WTC11 (cell line): ENCODE measurements at regions not wholly inside any gene's neighbourhood (a gene's known extent, or its start where the extent isn't known, plus 50 kb on each side); places are given as distances from the start of the nearest gene placed in this dataset.
A peak's percentile ranks its signal among the peaks of the same experiment; 100 is the strongest.

Experiments
- ATAC-seq: fragments of 200-7000 bp; cut with Tn5 transposase; 2 replicates; pipeline ENCODE4 v1.10.0; 2021; ENCODE audit warnings: mild to moderate bottlenecking, moderate library complexity
- CTCF ChIA-PET: fragments of 300-600 bp; sonication (Branson Sonifier 250); formaldehyde crosslinking; loops from one replicate; lab custom pipeline; 2021; ENCODE audit warnings: antibody characterized with exemption; lab: Charles Lee
- POLR2A ChIA-PET: fragments of 350-600 bp; sonication (Branson Sonifier 250); formaldehyde crosslinking; loops from one replicate; lab custom pipeline; 2021; ENCODE audit warnings: antibody characterized with exemption; lab: Charles Lee
- DNase-seq: peaks from one replicate; pipeline ENCODE4 v3.0.0; 2021; ENCODE audit warnings: low spot score
- H3K27ac Mint-ChIP-seq: 2 replicates; pipeline ENCODE4 v1.8.0; 2021; ENCODE audit warnings: mixed read lengths
- H3K27me3 Mint-ChIP-seq: 2 replicates; pipeline ENCODE4 v1.8.0; 2021; ENCODE audit warnings: low read depth, mild to moderate bottlenecking, moderate library complexity, mixed read lengths
- H3K36me3 Mint-ChIP-seq: 2 replicates; pipeline ENCODE4 v1.8.0; 2021; ENCODE audit warnings: mixed read lengths
- H3K4me1 Mint-ChIP-seq: 2 replicates; pipeline ENCODE4 v1.8.0; 2022; ENCODE audit warnings: mixed read lengths
- H3K4me3 Mint-ChIP-seq: 2 replicates; pipeline ENCODE4 v1.8.0; 2021; ENCODE audit warnings: mild to moderate bottlenecking, moderate library complexity, mixed read lengths
- H3K9me3 Mint-ChIP-seq: 2 replicates; pipeline ENCODE4 v1.8.0; 2021; ENCODE audit warnings: mixed read lengths
- ATF1 ChIP-seq: sonication (generic); formaldehyde crosslinking; IDR thresholded peaks from 2 replicates; pipeline ENCODE4 v1.8.1; 2023; ENCODE audit warnings: mild to moderate bottlenecking, moderate library complexity, missing genetic modification reagents
- ESRRA ChIP-seq: sonication (generic); formaldehyde crosslinking; IDR thresholded peaks from 2 replicates; pipeline ENCODE4 v1.8.1; 2022; ENCODE audit warnings: mild to moderate bottlenecking, missing genetic modification reagents, borderline replicate concordance
- FOXP1 ChIP-seq: sonication (generic); formaldehyde crosslinking; IDR thresholded peaks from 2 replicates; pipeline ENCODE4 v1.8.0; 2022; ENCODE audit warnings: missing genetic modification reagents, mild to moderate bottlenecking, moderate library complexity, borderline replicate concordance
- GRHL2 ChIP-seq: fragments of 250-450 bp; sonication (Bioruptor Pico); IDR thresholded peaks from 2 replicates; pipeline ENCODE4 v1.8.0; 2022; ENCODE audit warnings: mild to moderate bottlenecking, moderate library complexity; ENCODE audit not compliant: insufficient replicate concordance, severe bottlenecking
- HMGA2 ChIP-seq: fragments of 250-450 bp; sonication (Bioruptor Pico); IDR thresholded peaks from 2 replicates; pipeline ENCODE4 v1.4.0; 2021; ENCODE audit warnings: mild to moderate bottlenecking, moderate library complexity
- IRF2 ChIP-seq: sonication (generic); formaldehyde crosslinking; IDR thresholded peaks from 2 replicates; pipeline ENCODE4 v1.8.0; 2022; ENCODE audit warnings: low read depth, missing genetic modification reagents, borderline replicate concordance
- MXD4 ChIP-seq: fragments of 250-450 bp; sonication (Bioruptor Pico); IDR thresholded peaks from 2 replicates; pipeline ENCODE4 v1.8.0; 2021; ENCODE audit warnings: mild to moderate bottlenecking, moderate library complexity, borderline replicate concordance
- NFE2L1 ChIP-seq: sonication (generic); formaldehyde crosslinking; IDR thresholded peaks from 2 replicates; pipeline ENCODE4 v1.8.1; 2023; ENCODE audit warnings: missing genetic modification reagents
- RORB ChIP-seq: fragments of 250-450 bp; sonication (Bioruptor Pico); IDR thresholded peaks from 2 replicates; pipeline ENCODE4 v1.9.0; 2021; ENCODE audit warnings: mild to moderate bottlenecking
- SOX15 ChIP-seq: fragments of 250-450 bp; sonication (Bioruptor Pico); IDR thresholded peaks from 2 replicates; pipeline ENCODE4 v1.9.0; 2021; ENCODE audit warnings: mild to moderate bottlenecking
- TCF7 ChIP-seq: sonication (generic); formaldehyde crosslinking; IDR thresholded peaks from 2 replicates; pipeline ENCODE4 v1.8.0; 2022; ENCODE audit warnings: mild to moderate bottlenecking, low read depth, missing genetic modification reagents, moderate library complexity
- TEAD1 ChIP-seq: sonication (generic); formaldehyde crosslinking; IDR thresholded peaks from 2 replicates; pipeline ENCODE4 v1.8.0; 2022; ENCODE audit warnings: mild to moderate bottlenecking, missing genetic modification reagents
- ZBTB21 ChIP-seq: sonication (generic); formaldehyde crosslinking; IDR thresholded peaks from 2 replicates; pipeline ENCODE4 v1.8.1; 2023; ENCODE audit warnings: mild to moderate bottlenecking, missing genetic modification reagents, borderline replicate concordance
- ZNF396 ChIP-seq: fragments of 250-450 bp; sonication (Bioruptor Pico); IDR thresholded peaks from 2 replicates; pipeline ENCODE4 v1.8.0; 2021; ENCODE audit warnings: mild to moderate bottlenecking, moderate library complexity, borderline replicate concordance
- ZNF671 ChIP-seq: fragments of 250-450 bp; sonication (Bioruptor Pico); IDR thresholded peaks from 2 replicates; pipeline ENCODE4 v1.8.0; 2021; ENCODE audit warnings: mild to moderate bottlenecking
- TF ChIP-seq, protein P1 (sequence below): sonication (generic); formaldehyde crosslinking; IDR thresholded peaks from 2 replicates; pipeline ENCODE4 v1.8.0; 2022; ENCODE audit warnings: mild to moderate bottlenecking, missing genetic modification reagents
- TF ChIP-seq, protein P2 (sequence below): sonication (generic); formaldehyde crosslinking; IDR thresholded peaks from 2 replicates; pipeline ENCODE4 v1.8.1; 2022; ENCODE audit warnings: missing genetic modification reagents, borderline replicate concordance
- TF ChIP-seq, protein P3 (sequence below): fragments of 250-450 bp; sonication (Bioruptor Pico); IDR thresholded peaks from 2 replicates; pipeline ENCODE4 v1.9.0; 2021; ENCODE audit warnings: mild to moderate bottlenecking
- TF ChIP-seq, protein P4 (sequence below): sonication (generic); formaldehyde crosslinking; IDR thresholded peaks from 2 replicates; pipeline ENCODE4 v1.8.1; 2022; ENCODE audit warnings: low read depth, missing genetic modification reagents, borderline replicate concordance
- TF ChIP-seq, protein P5 (sequence below): sonication (generic); formaldehyde crosslinking; conservative IDR thresholded peaks from 2 replicates; pipeline ENCODE4 v1.8.1; 2023; ENCODE audit warnings: mild to moderate bottlenecking, low read depth, missing genetic modification reagents, moderate library complexity
- TF ChIP-seq, protein P6 (sequence below): sonication (generic); formaldehyde crosslinking; IDR thresholded peaks from 2 replicates; pipeline ENCODE4 v1.8.1; 2023; ENCODE audit warnings: mild to moderate bottlenecking, missing genetic modification reagents
- TF ChIP-seq, protein P7 (sequence below): sonication (generic); formaldehyde crosslinking; IDR thresholded peaks from 2 replicates; pipeline ENCODE4 v1.8.0; 2023; ENCODE audit warnings: missing genetic modification reagents

DNA sequence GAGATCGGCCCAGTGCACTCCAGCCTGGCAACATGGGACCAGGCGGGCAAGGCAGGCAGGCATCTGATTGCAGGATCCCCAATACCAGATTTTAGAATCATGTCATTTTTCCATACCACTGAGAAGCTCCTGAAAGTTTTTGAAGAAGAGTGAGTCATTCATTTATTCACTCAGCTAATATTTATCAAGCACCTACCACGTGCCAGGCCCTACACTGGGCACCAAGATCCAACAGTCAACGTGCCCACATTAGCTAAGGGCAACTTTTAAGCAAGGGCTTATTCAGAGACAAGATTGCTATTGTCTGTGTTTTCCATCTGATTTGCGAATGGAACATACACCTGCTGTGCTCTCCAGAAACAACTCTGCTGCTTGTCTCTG, 126.8 kb upstream of the LGALSL start (continued):
- no peak for TF ChIP-seq ZBTB21
- TF ChIP-seq, protein P1, sequence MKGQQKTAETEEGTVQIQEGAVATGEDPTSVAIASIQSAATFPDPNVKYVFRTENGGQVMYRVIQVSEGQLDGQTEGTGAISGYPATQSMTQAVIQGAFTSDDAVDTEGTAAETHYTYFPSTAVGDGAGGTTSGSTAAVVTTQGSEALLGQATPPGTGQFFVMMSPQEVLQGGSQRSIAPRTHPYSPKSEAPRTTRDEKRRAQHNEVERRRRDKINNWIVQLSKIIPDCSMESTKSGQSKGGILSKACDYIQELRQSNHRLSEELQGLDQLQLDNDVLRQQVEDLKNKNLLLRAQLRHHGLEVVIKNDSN = no peak
- no peak for TF ChIP-seq TCF7 (CRISPR knock-in tag)
- TF ChIP-seq, protein P2, sequence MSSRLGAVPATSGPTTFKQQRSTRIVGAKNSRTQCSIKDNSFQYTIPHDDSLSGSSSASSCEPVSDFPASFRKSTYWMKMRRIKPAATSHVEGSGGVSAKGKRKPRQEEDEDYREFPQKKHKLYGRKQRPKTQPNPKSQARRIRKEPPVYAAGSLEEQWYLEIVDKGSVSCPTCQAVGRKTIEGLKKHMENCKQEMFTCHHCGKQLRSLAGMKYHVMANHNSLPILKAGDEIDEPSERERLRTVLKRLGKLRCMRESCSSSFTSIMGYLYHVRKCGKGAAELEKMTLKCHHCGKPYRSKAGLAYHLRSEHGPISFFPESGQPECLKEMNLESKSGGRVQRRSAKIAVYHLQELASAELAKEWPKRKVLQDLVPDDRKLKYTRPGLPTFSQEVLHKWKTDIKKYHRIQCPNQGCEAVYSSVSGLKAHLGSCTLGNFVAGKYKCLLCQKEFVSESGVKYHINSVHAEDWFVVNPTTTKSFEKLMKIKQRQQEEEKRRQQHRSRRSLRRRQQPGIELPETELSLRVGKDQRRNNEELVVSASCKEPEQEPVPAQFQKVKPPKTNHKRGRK (CRISPR knock-in tag) = no peak
- no peak for TF ChIP-seq IRF2 (CRISPR knock-in tag)
- no peak for TF ChIP-seq ESRRA (CRISPR knock-in tag)
- no peak for TF ChIP-seq HMGA2 (CRISPR knock-in tag)
- TF ChIP-seq, protein P3, sequence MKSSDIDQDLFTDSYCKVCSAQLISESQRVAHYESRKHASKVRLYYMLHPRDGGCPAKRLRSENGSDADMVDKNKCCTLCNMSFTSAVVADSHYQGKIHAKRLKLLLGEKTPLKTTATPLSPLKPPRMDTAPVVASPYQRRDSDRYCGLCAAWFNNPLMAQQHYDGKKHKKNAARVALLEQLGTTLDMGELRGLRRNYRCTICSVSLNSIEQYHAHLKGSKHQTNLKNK (CRISPR knock-in tag) = no peak
- TF ChIP-seq RORB (CRISPR knock-in tag) = no peak
- TF ChIP-seq, protein P4, sequence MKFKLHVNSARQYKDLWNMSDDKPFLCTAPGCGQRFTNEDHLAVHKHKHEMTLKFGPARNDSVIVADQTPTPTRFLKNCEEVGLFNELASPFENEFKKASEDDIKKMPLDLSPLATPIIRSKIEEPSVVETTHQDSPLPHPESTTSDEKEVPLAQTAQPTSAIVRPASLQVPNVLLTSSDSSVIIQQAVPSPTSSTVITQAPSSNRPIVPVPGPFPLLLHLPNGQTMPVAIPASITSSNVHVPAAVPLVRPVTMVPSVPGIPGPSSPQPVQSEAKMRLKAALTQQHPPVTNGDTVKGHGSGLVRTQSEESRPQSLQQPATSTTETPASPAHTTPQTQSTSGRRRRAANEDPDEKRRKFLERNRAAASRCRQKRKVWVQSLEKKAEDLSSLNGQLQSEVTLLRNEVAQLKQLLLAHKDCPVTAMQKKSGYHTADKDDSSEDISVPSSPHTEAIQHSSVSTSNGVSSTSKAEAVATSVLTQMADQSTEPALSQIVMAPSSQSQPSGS (CRISPR knock-in tag) = no peak
- no peak for TF ChIP-seq ZNF396 (CRISPR knock-in tag)
- TF ChIP-seq, protein P5, sequence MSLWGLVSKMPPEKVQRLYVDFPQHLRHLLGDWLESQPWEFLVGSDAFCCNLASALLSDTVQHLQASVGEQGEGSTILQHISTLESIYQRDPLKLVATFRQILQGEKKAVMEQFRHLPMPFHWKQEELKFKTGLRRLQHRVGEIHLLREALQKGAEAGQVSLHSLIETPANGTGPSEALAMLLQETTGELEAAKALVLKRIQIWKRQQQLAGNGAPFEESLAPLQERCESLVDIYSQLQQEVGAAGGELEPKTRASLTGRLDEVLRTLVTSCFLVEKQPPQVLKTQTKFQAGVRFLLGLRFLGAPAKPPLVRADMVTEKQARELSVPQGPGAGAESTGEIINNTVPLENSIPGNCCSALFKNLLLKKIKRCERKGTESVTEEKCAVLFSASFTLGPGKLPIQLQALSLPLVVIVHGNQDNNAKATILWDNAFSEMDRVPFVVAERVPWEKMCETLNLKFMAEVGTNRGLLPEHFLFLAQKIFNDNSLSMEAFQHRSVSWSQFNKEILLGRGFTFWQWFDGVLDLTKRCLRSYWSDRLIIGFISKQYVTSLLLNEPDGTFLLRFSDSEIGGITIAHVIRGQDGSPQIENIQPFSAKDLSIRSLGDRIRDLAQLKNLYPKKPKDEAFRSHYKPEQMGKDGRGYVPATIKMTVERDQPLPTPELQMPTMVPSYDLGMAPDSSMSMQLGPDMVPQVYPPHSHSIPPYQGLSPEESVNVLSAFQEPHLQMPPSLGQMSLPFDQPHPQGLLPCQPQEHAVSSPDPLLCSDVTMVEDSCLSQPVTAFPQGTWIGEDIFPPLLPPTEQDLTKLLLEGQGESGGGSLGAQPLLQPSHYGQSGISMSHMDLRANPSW (CRISPR knock-in tag) = no peak

DNA sequence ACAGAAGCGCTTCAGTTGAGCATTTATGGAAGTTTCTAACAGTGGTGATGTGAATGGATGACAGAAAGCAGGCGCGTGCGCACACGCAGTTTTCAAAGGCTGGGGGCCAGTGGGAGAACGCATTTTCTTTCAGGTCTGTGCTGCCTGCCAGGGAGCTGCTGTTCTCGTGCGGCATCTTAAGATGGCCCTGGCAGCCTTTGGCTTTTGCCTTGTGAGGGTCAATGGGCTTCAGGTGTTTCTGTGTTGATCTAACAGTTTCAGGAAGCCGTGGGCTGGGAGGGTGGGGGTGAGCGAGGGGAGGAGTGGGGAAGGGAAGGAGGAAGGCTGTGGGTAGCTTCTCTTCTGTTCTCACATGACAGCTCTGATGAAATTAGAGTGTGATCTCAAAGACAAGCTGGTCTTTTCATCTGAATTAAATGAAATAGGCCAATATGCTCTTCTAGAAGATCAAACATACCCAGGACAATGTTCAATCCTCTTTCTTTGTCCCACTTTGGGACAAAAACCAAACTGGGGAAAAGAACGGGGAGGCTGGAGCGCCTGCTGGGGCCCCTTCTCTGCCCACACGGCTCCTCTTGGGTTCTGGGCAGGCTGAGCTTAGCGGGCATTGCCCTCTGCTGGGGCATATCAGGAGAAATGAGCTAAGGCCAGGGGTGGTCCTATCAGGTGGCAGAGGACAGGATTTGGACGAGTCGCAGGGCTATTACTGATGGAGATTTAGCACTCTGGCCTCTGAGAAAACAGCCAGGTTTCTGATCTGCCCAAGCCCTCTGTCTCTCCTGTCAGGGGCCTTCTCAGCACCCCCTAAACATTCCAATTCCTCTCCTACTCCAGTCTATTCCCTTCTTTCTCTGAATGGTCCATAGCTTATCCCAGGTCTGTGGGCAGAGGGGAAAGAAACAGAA, 126.2 kb upstream of the LGALSL start:
- Mint-ChIP-seq H3K27me3 (no peaks in the 10 kb centered on the region; the same call in 1 of the 2 replicates), H3K4me1 (peaks cover 68% of the 10 kb centered on the region), H3K9me3 (no peaks in the 10 kb centered on the region), H3K27ac (no peak overlapping the region), H3K36me3 (no peaks in the 10 kb centered on the region), H3K4me3 (no peak overlapping the region)
- ChIA-PET CTCF (interaction anchor here (0.5 to 7.0 kb wide), 25 partner anchors 9 to 561 kb away, joined by 3 to 188 read pairs (median 4); no protein-coding TSS in a partner anchor), POLR2A (interaction anchor here (0.5 to 1.5 kb wide), 2 partner anchors 108 to 187 kb away, joined by 3 to 4 read pairs; no protein-coding TSS in a partner anchor)
- DNase-seq (peak; percentile 29), ATAC-seq (peak; percentile 15)
- TF ChIP-seq NFE2L1 (CRISPR knock-in tag) = no peak
- TF ChIP-seq TEAD1 (CRISPR knock-in tag) = no peak
- TF ChIP-seq, protein P6, sequence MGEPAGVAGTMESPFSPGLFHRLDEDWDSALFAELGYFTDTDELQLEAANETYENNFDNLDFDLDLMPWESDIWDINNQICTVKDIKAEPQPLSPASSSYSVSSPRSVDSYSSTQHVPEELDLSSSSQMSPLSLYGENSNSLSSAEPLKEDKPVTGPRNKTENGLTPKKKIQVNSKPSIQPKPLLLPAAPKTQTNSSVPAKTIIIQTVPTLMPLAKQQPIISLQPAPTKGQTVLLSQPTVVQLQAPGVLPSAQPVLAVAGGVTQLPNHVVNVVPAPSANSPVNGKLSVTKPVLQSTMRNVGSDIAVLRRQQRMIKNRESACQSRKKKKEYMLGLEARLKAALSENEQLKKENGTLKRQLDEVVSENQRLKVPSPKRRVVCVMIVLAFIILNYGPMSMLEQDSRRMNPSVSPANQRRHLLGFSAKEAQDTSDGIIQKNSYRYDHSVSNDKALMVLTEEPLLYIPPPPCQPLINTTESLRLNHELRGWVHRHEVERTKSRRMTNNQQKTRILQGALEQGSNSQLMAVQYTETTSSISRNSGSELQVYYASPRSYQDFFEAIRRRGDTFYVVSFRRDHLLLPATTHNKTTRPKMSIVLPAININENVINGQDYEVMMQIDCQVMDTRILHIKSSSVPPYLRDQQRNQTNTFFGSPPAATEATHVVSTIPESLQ = no peak
- no peak for TF ChIP-seq IRF2 (CRISPR knock-in tag)
- TF ChIP-seq ZNF671 (CRISPR knock-in tag) = no peak
- no peak for TF ChIP-seq GRHL2
- no peak for TF ChIP-seq MXD4 (CRISPR knock-in tag)
- no peak for TF ChIP-seq ATF1 (CRISPR knock-in tag)
- TF ChIP-seq SOX15 (CRISPR knock-in tag) = no peak
- TF ChIP-seq, protein P7, sequence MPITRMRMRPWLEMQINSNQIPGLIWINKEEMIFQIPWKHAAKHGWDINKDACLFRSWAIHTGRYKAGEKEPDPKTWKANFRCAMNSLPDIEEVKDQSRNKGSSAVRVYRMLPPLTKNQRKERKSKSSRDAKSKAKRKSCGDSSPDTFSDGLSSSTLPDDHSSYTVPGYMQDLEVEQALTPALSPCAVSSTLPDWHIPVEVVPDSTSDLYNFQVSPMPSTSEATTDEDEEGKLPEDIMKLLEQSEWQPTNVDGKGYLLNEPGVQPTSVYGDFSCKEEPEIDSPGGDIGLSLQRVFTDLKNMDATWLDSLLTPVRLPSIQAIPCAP (CRISPR knock-in tag) = no peak
- TF ChIP-seq FOXP1 (CRISPR knock-in tag) = no peak
